ENCODE measurements at regions not wholly inside any gene's neighbourhood (a gene's known extent, or its start where the extent isn't known, plus 50 kb on each side); places are given as distances from the start of the nearest gene placed in this dataset.

- DNase-seq (ENCODE audit: low read depth, low spot score) (no peak), FAIRE-seq (no peak)
- Histone ChIP-seq H3K4me1 (ENCODE audit: control insufficient read depth, extremely low read depth, insufficient read depth, low read length) (no peaks in the 10 kb centered on the region), H3K9ac (ENCODE audit: control insufficient read depth, extremely low read depth, insufficient read depth, low read length) (no peak overlapping the region), H3K27me3 (ENCODE audit: control insufficient read depth, extremely low read depth, insufficient read depth, low read length) (no peaks in the 10 kb centered on the region), H3K79me2 (ENCODE audit: control insufficient read depth, insufficient read depth, low read length) (no peaks in the 10 kb centered on the region), H3K9me1 (ENCODE audit: control insufficient read depth, extremely low read depth, insufficient read depth, low read length) (no peaks in the 10 kb centered on the region), H4K20me1 (ENCODE audit: control insufficient read depth, extremely low read depth, insufficient read depth, low read length) (no peaks in the 10 kb centered on the region), H3K4me2 (ENCODE audit: control insufficient read depth, extremely low read depth, insufficient read depth, low read depth, low read length) (no peak overlapping the region), H3K27ac (ENCODE audit: control insufficient read depth, insufficient read depth, low read length) (no peak overlapping the region), H3K36me3 (ENCODE audit: control insufficient read depth in 2 of 2, extremely low read depth in 1 of 2, insufficient read depth in 2 of 2, low read length in 2 of 2) (no peaks in the 10 kb centered on the region), H2AFZ (ENCODE audit: control insufficient read depth, low read length) (no peak overlapping the region), H3K4me3 (ENCODE audit: control insufficient read depth in 2 of 3, extremely low read depth in 1 of 3, insufficient read depth in 2 of 3, low read depth in 1 of 3, low read length in 3 of 3) (no peak overlapping the region), H3K9me3 (ENCODE audit: control insufficient read depth, low read depth, low read length) (no peaks in the 10 kb centered on the region)
- no peak for TF ChIP-seq EZH2 (IDR thresholded peaks at IDR 0.05; ENCODE audit: low read length)
- no peak for TF ChIP-seq CTCF (optimal IDR thresholded peaks at IDR 0.05 in 1 of 3, IDR thresholded peaks at IDR 0.05 in 1 of 3, conservative IDR thresholded peaks at IDR 0.05 in 1 of 3; ENCODE audit: extremely low read depth in 1 of 3, insufficient read depth in 2 of 3, low read length in 3 of 3)
- dilution Hi-C loops (cut with MboI; ENCODE audit: extremely low pct_ligation_motif_present, low sequenced_read_pairs) = no loop called here
These were observed 238.1 kb upstream of the ARID1B start for GRCh38 chr6:156538875-156539660.

- no peak for TF ChIP-seq CTCF (optimal IDR thresholded peaks at IDR 0.05 in 1 of 3, IDR thresholded peaks at IDR 0.05 in 1 of 3, conservative IDR thresholded peaks at IDR 0.05 in 1 of 3; ENCODE audit: extremely low read depth in 1 of 3, insufficient read depth in 2 of 3, low read length in 3 of 3)
- no peak for TF ChIP-seq EZH2 (IDR thresholded peaks at IDR 0.05; ENCODE audit: low read length)
- FAIRE-seq = no peak
These were observed 242.6 kb upstream of the ARID1B start for GRCh38 chr6:156534594-156534993.

More at GRCh38 chr6:156534594-156534993, 242.6 kb upstream of the ARID1B start:
- Histone ChIP-seq H3K9me3 (ENCODE audit: control insufficient read depth, low read depth, low read length) (no peaks in the 10 kb centered on the region), H3K4me3 (ENCODE audit: control insufficient read depth in 2 of 3, extremely low read depth in 1 of 3, insufficient read depth in 2 of 3, low read depth in 1 of 3, low read length in 3 of 3) (no peak overlapping the region), H3K9me1 (ENCODE audit: control insufficient read depth, extremely low read depth, insufficient read depth, low read length) (no peaks in the 10 kb centered on the region), H3K9ac (ENCODE audit: control insufficient read depth, extremely low read depth, insufficient read depth, low read length) (no peak overlapping the region), H3K27me3 (ENCODE audit: control insufficient read depth, extremely low read depth, insufficient read depth, low read length) (no peaks in the 10 kb centered on the region), H3K4me1 (ENCODE audit: control insufficient read depth, extremely low read depth, insufficient read depth, low read length) (no peaks in the 10 kb centered on the region), H2AFZ (ENCODE audit: control insufficient read depth, low read length) (no peak overlapping the region), H3K36me3 (ENCODE audit: control insufficient read depth in 2 of 2, extremely low read depth in 1 of 2, insufficient read depth in 2 of 2, low read length in 2 of 2) (no peaks in the 10 kb centered on the region), H4K20me1 (ENCODE audit: control insufficient read depth, extremely low read depth, insufficient read depth, low read length) (no peaks in the 10 kb centered on the region), H3K27ac (ENCODE audit: control insufficient read depth, insufficient read depth, low read length) (no peak overlapping the region), H3K79me2 (ENCODE audit: control insufficient read depth, insufficient read depth, low read length) (no peaks in the 10 kb centered on the region), H3K4me2 (ENCODE audit: control insufficient read depth, extremely low read depth, insufficient read depth, low read depth, low read length) (no peak overlapping the region)
- DNase-seq (ENCODE audit: low read depth, low spot score) = no peak
- dilution Hi-C loops (cut with MboI; ENCODE audit: extremely low pct_ligation_motif_present, low sequenced_read_pairs) = no loop called here

All from keratinocyte (primary cell).